ENCODE measurements at regions not wholly inside any gene's neighbourhood (a gene's known extent, or its start where the extent isn't known, plus 50 kb on each side); places are given as distances from the start of the nearest gene placed in this dataset.
"Not testable (repeated sequence)": the region's sequence is repeated elsewhere in the genome, so short reads cannot be mapped to it uniquely, and the experiment has no call there.

DNA sequence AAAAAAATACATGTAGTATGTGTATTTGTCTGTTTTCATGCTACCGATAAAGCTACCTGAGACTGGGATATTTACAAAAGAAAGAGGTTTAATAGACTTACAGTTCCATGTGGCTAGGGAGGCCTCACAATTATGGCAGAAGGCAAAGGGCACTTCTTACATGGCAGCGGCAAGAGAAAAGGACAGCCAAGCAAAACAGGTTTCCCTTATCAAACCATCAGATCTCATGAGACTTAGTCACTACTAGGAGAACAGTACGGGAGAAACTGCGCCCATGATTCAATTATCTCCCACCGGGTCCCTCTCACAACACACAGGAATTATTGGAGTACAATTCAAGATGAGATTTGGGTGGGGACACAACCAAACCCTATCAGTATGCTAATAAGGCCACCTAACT, 137.0 kb upstream of the ELOVL6 start:
- Histone ChIP-seq H3K18ac (ENCODE audit: low read depth in 1 of 2, low read length in 2 of 2) (no peak overlapping the region), H3K36me3 (ENCODE audit: control insufficient read depth in 1 of 2, insufficient read depth in 2 of 2, low read depth in 1 of 2, low read length in 2 of 2) (no peaks in the 10 kb centered on the region), H3K9me3 (ENCODE audit: control insufficient read depth, low read length) (no peaks in the 10 kb centered on the region), H3K4me2 (ENCODE audit: low read length, poor library complexity, severe bottlenecking) (no peak overlapping the region), H2BK15ac (ENCODE audit: low read depth, poor library complexity, severe bottlenecking) (no peak overlapping the region), H4K91ac (ENCODE audit: low read length) (no peak overlapping the region), H3K9ac (ENCODE audit: low read length) (no peak overlapping the region), H3K27me3 (ENCODE audit: control insufficient read depth in 1 of 2, insufficient read depth in 1 of 2, low read length in 2 of 2) (no peaks in the 10 kb centered on the region), H3K4me1 (ENCODE audit: control insufficient read depth, insufficient read depth, low read depth, low read length) (no peaks in the 10 kb centered on the region), H3K14ac (ENCODE audit: low read length in 2 of 2) (no peak overlapping the region), H2BK5ac (ENCODE audit: low read depth, low read length, poor library complexity, severe bottlenecking) (no peak overlapping the region), H2BK120ac (ENCODE audit: low read depth, low read length) (no peak overlapping the region), H3K27ac (ENCODE audit: low read length, poor library complexity, severe bottlenecking) (no peak overlapping the region), H2AFZ (ENCODE audit: low read depth, low read length) (no peak overlapping the region), H3K79me1 (replicated peaks; ENCODE audit: low read length, poor library complexity, severe bottlenecking) (no peaks in the 10 kb centered on the region), H3K23ac (ENCODE audit: low read length in 2 of 2) (no peak overlapping the region), H2AK5ac (ENCODE audit: low read length, severe bottlenecking) (no peak overlapping the region), H2BK12ac (ENCODE audit: low read length in 2 of 2) (no peak overlapping the region), H3K4ac (ENCODE audit: low read depth in 1 of 2, low read length in 2 of 2) (no peak overlapping the region), H3K4me3 (ENCODE audit: insufficient read depth in 1 of 2, low read depth in 1 of 2, low read length in 2 of 2) (no peak overlapping the region), H4K8ac (ENCODE audit: low read length) (no peak overlapping the region)
- no peak for DNase-seq
- WGBS, result over 99% methylated on average over 5 of the region's 5 CpGs

DNA sequence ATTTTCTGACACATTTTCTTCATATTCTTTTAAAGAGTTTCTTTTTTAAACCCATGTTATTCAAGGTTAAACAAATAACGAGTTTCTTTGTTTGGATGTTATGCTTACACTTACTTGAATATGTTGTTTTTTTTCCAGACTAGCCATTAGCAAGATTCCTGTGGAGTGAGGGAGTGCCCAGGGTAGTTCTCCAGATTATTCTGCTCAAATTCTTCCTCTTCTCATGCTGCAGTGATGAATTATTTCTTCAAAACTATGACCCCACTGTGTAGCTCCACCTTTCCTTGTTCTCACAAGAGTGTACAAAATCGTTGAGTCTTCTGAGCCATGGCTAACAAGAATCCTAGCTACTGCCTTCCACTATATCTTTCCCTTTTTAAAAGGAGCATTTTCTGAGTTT, 134.1 kb upstream of the ELOVL6 start:
- Histone ChIP-seq H2AK5ac (ENCODE audit: low read length, severe bottlenecking) (no peak overlapping the region), H2BK120ac (ENCODE audit: low read depth, low read length) (no peak overlapping the region), H2AFZ (ENCODE audit: low read depth, low read length) (no peak overlapping the region), H3K4me2 (ENCODE audit: low read length, poor library complexity, severe bottlenecking) (no peak overlapping the region), H4K8ac (ENCODE audit: low read length) (no peak overlapping the region), H3K27ac (ENCODE audit: low read length, poor library complexity, severe bottlenecking) (no peak overlapping the region), H3K36me3 (ENCODE audit: control insufficient read depth in 1 of 2, insufficient read depth in 2 of 2, low read depth in 1 of 2, low read length in 2 of 2) (no peaks in the 10 kb centered on the region), H2BK5ac (ENCODE audit: low read depth, low read length, poor library complexity, severe bottlenecking) (no peak overlapping the region), H3K4me1 (ENCODE audit: control insufficient read depth, insufficient read depth, low read depth, low read length) (no peaks in the 10 kb centered on the region), H3K18ac (ENCODE audit: low read depth in 1 of 2, low read length in 2 of 2) (no peak overlapping the region), H3K79me1 (replicated peaks; ENCODE audit: low read length, poor library complexity, severe bottlenecking) (no peaks in the 10 kb centered on the region), H3K4ac (ENCODE audit: low read depth in 1 of 2, low read length in 2 of 2) (no peak overlapping the region), H2BK15ac (ENCODE audit: low read depth, poor library complexity, severe bottlenecking) (no peak overlapping the region), H3K14ac (ENCODE audit: low read length in 2 of 2) (no peak overlapping the region), H3K23ac (ENCODE audit: low read length in 2 of 2) (no peak overlapping the region), H3K4me3 (ENCODE audit: insufficient read depth in 1 of 2, low read depth in 1 of 2, low read length in 2 of 2) (no peak overlapping the region), H4K91ac (ENCODE audit: low read length) (no peak overlapping the region), H2BK12ac (ENCODE audit: low read length in 2 of 2) (no peak overlapping the region), H3K9me3 (ENCODE audit: control insufficient read depth, low read length) (no peaks in the 10 kb centered on the region), H3K27me3 (ENCODE audit: control insufficient read depth in 1 of 2, insufficient read depth in 1 of 2, low read length in 2 of 2) (no peaks in the 10 kb centered on the region), H3K9ac (ENCODE audit: low read length) (no peak overlapping the region)
- DNase-seq, result no peak
- WGBS, result 83% methylated on average over 1 of the region's 2 CpGs

DNA sequence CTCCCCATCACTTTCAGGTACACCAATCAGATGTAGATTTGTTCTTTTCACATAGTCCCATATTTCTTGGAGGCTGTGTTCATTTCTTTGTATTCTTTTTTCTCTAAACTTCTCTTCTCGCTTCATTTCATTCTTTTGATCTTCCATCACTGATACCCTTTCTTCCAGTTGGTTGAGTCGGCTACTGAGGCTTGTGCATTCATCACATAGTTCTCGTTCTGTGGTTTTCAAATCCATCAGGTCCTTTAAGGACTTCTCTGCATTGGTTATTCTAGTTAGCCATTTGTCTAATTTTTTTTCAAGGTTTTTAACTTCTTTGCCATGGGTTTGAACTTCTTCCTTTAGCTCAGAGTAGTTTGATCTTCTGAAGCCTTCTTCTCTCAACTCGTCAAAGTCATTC, 128.0 kb upstream of the ELOVL6 start:
- H2BK5ac ChIP-seq (ENCODE audit: low read depth, low read length, poor library complexity, severe bottlenecking); H3K4ac ChIP-seq (ENCODE audit: low read depth in 1 of 2, low read length in 2 of 2); H2BK120ac ChIP-seq (ENCODE audit: low read depth, low read length); H4K91ac ChIP-seq (ENCODE audit: low read length); H3K14ac ChIP-seq (ENCODE audit: low read length in 2 of 2); H4K8ac ChIP-seq (ENCODE audit: low read length); H3K4me2 ChIP-seq (ENCODE audit: low read length, poor library complexity, severe bottlenecking); H2BK15ac ChIP-seq (ENCODE audit: low read depth, poor library complexity, severe bottlenecking); H3K9me3 ChIP-seq (ENCODE audit: control insufficient read depth, low read length); H3K27ac ChIP-seq (ENCODE audit: low read length, poor library complexity, severe bottlenecking); H2AK5ac ChIP-seq (ENCODE audit: low read length, severe bottlenecking); H3K9ac ChIP-seq (ENCODE audit: low read length); DNase-seq; H3K36me3 ChIP-seq (ENCODE audit: control insufficient read depth in 1 of 2, insufficient read depth in 2 of 2, low read depth in 1 of 2, low read length in 2 of 2); H3K79me1 ChIP-seq (replicated peaks; ENCODE audit: low read length, poor library complexity, severe bottlenecking); H2AFZ ChIP-seq (ENCODE audit: low read depth, low read length); H3K4me3 ChIP-seq (ENCODE audit: insufficient read depth in 1 of 2, low read depth in 1 of 2, low read length in 2 of 2); H3K18ac ChIP-seq (ENCODE audit: low read depth in 1 of 2, low read length in 2 of 2); H2BK12ac ChIP-seq (ENCODE audit: low read length in 2 of 2); H3K23ac ChIP-seq (ENCODE audit: low read length in 2 of 2); H3K27me3 ChIP-seq (ENCODE audit: control insufficient read depth in 1 of 2, insufficient read depth in 1 of 2, low read length in 2 of 2); H3K4me1 ChIP-seq (ENCODE audit: control insufficient read depth, insufficient read depth, low read depth, low read length): not testable (repeated sequence)
- 89% methylated on average over 2 of the region's 4 CpGs for WGBS

DNA sequence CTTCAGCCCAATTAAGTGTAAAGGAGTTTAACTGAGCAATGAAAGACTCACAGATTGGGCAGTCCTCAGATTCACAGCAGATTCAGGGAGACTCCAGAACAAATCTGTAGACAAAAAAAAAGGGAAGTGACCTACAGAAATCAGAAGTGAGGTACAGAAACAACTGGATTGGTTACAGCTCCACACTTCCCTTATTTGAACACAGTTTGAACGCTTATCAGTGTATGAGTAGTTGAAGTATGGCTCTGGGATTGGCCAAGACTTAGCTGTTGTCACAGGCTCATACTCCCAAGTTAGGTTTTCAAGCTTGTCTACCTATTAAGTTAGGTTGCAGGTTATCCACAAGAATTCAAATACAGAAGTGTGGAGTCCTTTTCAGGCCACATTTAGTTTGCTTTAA, 112.4 kb upstream of the ELOVL6 start:
- Histone ChIP-seq H3K18ac (ENCODE audit: low read depth in 1 of 2, low read length in 2 of 2) (no peak overlapping the region), H4K91ac (ENCODE audit: low read length) (no peak overlapping the region), H3K4me1 (ENCODE audit: control insufficient read depth, insufficient read depth, low read depth, low read length) (no peaks in the 10 kb centered on the region), H2AK5ac (ENCODE audit: low read length, severe bottlenecking) (no peak overlapping the region), H3K27me3 (ENCODE audit: control insufficient read depth in 1 of 2, insufficient read depth in 1 of 2, low read length in 2 of 2) (no peaks in the 10 kb centered on the region), H4K8ac (ENCODE audit: low read length) (no peak overlapping the region), H2BK5ac (ENCODE audit: low read depth, low read length, poor library complexity, severe bottlenecking) (no peak overlapping the region), H3K14ac (ENCODE audit: low read length in 2 of 2) (no peak overlapping the region), H3K4ac (ENCODE audit: low read depth in 1 of 2, low read length in 2 of 2) (no peak overlapping the region), H2AFZ (ENCODE audit: low read depth, low read length) (no peak overlapping the region), H3K4me2 (ENCODE audit: low read length, poor library complexity, severe bottlenecking) (no peak overlapping the region), H3K9me3 (ENCODE audit: control insufficient read depth, low read length) (no peaks in the 10 kb centered on the region), H3K79me1 (replicated peaks; ENCODE audit: low read length, poor library complexity, severe bottlenecking) (no peaks in the 10 kb centered on the region), H3K23ac (ENCODE audit: low read length in 2 of 2) (no peak overlapping the region), H3K9ac (ENCODE audit: low read length) (no peak overlapping the region), H3K27ac (ENCODE audit: low read length, poor library complexity, severe bottlenecking) (no peak overlapping the region), H2BK12ac (ENCODE audit: low read length in 2 of 2) (no peak overlapping the region), H2BK15ac (ENCODE audit: low read depth, poor library complexity, severe bottlenecking) (no peak overlapping the region), H2BK120ac (ENCODE audit: low read depth, low read length) (no peak overlapping the region), H3K36me3 (ENCODE audit: control insufficient read depth in 1 of 2, insufficient read depth in 2 of 2, low read depth in 1 of 2, low read length in 2 of 2) (no peaks in the 10 kb centered on the region), H3K4me3 (ENCODE audit: insufficient read depth in 1 of 2, low read depth in 1 of 2, low read length in 2 of 2) (no peak overlapping the region)
- WGBS, result 100% methylated on average over 1 of the region's 1 CpG
- DNase-seq, result no peak
